ENCODE measurements at regions not wholly inside any gene's neighbourhood (a gene's known extent, or its start where the extent isn't known, plus 50 kb on each side); places are given as distances from the start of the nearest gene placed in this dataset.
"Not testable (repeated sequence)": the region's sequence is repeated elsewhere in the genome, so short reads cannot be mapped to it uniquely, and the experiment has no call there.

- no peak for DNase-seq (ENCODE audit: low spot score)
These were observed 237.3 kb upstream of the GAP43 start for GRCh38 chr3:115385774-115386730.

GRCh38 chr3:115388166-115388565, 235.1 kb upstream of the GAP43 start:
- peak; percentile 69 for DNase-seq (ENCODE audit: low spot score)

GRCh38 chr3:115388811-115389210, 234.5 kb upstream of the GAP43 start:
- DNase-seq (ENCODE audit: low spot score) = peak; percentile 92

- DNase-seq (ENCODE audit: low spot score) = no peak
These were observed 226.5 kb upstream of the GAP43 start for GRCh38 chr3:115396801-115397200.

GRCh38 chr3:115397433-115397832, 225.9 kb upstream of the GAP43 start:
- DNase-seq (ENCODE audit: low spot score) = no peak

GRCh38 chr3:115398506-115398905, 224.8 kb upstream of the GAP43 start:
- no peak for DNase-seq (ENCODE audit: low spot score)

- peak; percentile 54 for DNase-seq (ENCODE audit: low spot score)
These were observed 223.6 kb upstream of the GAP43 start for GRCh38 chr3:115399750-115400149.

GRCh38 chr3:115401298-115401697, 222.0 kb upstream of the GAP43 start:
- DNase-seq (ENCODE audit: low spot score) = peak; percentile 90

- peak; percentile 73 for DNase-seq (ENCODE audit: low spot score)
These were observed 221.3 kb upstream of the GAP43 start for GRCh38 chr3:115401851-115402501.

- DNase-seq (ENCODE audit: low spot score) = no peak
These were observed 220.7 kb upstream of the GAP43 start for GRCh38 chr3:115402651-115403050.

GRCh38 chr3:115403786-115404185, 219.5 kb upstream of the GAP43 start:
- peak; percentile 68 for DNase-seq (ENCODE audit: low spot score)

- no peak for DNase-seq (ENCODE audit: low spot score)
These were observed 213.7 kb upstream of the GAP43 start for GRCh38 chr3:115409596-115409995.

- not testable (repeated sequence) for DNase-seq (ENCODE audit: low spot score)
These were observed 208.7 kb upstream of the GAP43 start for GRCh38 chr3:115414610-115415009.

- no peak for DNase-seq (ENCODE audit: low spot score)
These were observed 207.9 kb upstream of the GAP43 start for GRCh38 chr3:115415246-115415996.

GRCh38 chr3:115418583-115418982, 204.7 kb upstream of the GAP43 start:
- no peak for DNase-seq (ENCODE audit: low spot score)

GRCh38 chr3:115420086-115420485, 203.2 kb upstream of the GAP43 start:
- DNase-seq (ENCODE audit: low spot score) = no peak

GRCh38 chr3:115423170-115423569, 200.1 kb upstream of the GAP43 start:
- no peak for DNase-seq (ENCODE audit: low spot score)

GRCh38 chr3:115428841-115429240, 194.5 kb upstream of the GAP43 start:
- no peak for DNase-seq (ENCODE audit: low spot score)

GRCh38 chr3:115436767-115437301, 186.5 kb upstream of the GAP43 start:
- no peak for DNase-seq (ENCODE audit: low spot score)

GRCh38 chr3:115438799-115439198, 184.5 kb upstream of the GAP43 start:
- DNase-seq (ENCODE audit: low spot score) = no peak

- no peak for DNase-seq (ENCODE audit: low spot score)
These were observed 177.8 kb upstream of the GAP43 start for GRCh38 chr3:115445559-115445958.

GRCh38 chr3:115448851-115449250, 174.5 kb upstream of the GAP43 start:
- DNase-seq (ENCODE audit: low spot score) = peak; percentile 60

Data from umbilical cord (tissue), 1 donor.